ENCODE measurements at regions not wholly inside any gene's neighbourhood (a gene's known extent, or its start where the extent isn't known, plus 50 kb on each side); places are given as distances from the start of the nearest gene placed in this dataset.
"Not testable (repeated sequence)": the region's sequence is repeated elsewhere in the genome, so short reads cannot be mapped to it uniquely, and the experiment has no call there.

GRCh38 chr4:45215976-45216542 is 489.7 kb upstream of the GNPDA2 start:
- intact Hi-C loops (cut with DNase I) = no loop called here
- H3K36me3 ChIP-seq = no peaks in the 10 kb centered on the region
- no peak for DNase-seq

GRCh38 chr4:45208476-45208875 is 482.1 kb upstream of the GNPDA2 start:
- DNase-seq; ATAC-seq; H3K27me3 ChIP-seq; H3K4me3 ChIP-seq; H3K27ac ChIP-seq; H3K9me3 ChIP-seq; H3K36me3 ChIP-seq; H3K4me1 ChIP-seq; intact Hi-C loops (cut with DNase I): not testable (repeated sequence)

More at GRCh38 chr4:45215976-45216542, 489.7 kb upstream of the GNPDA2 start:
- Histone ChIP-seq H3K9me3 (no peaks in the 10 kb centered on the region), H3K4me3 (no peak overlapping the region), H3K4me1 (no peaks in the 10 kb centered on the region), H3K27ac (no peak overlapping the region), H3K27me3 (no peaks in the 10 kb centered on the region)
- no peak for ATAC-seq
- no peak for TF ChIP-seq CTCF (IDR thresholded peaks at IDR 0.05)

GRCh38 chr4:45207864-45208331 is 481.5 kb upstream of the GNPDA2 start:
- DNase-seq; H3K4me3 ChIP-seq; H3K27ac ChIP-seq; intact Hi-C loops (cut with DNase I); H3K27me3 ChIP-seq; H3K4me1 ChIP-seq; ATAC-seq; H3K9me3 ChIP-seq; H3K36me3 ChIP-seq: not testable (repeated sequence)

- peak; percentile 50 for DNase-seq
- H3K4me1 ChIP-seq; H3K36me3 ChIP-seq; ATAC-seq; intact Hi-C loops (cut with DNase I); H3K27me3 ChIP-seq; H3K9me3 ChIP-seq; H3K27ac ChIP-seq; H3K4me3 ChIP-seq: not testable (repeated sequence)
These were observed 481.0 kb upstream of the GNPDA2 start for GRCh38 chr4:45207241-45207863.

- Histone ChIP-seq H3K4me3 (no peak overlapping the region), H3K36me3 (no peaks in the 10 kb centered on the region), H3K27ac (no peak overlapping the region), H3K27me3 (no peaks in the 10 kb centered on the region), H3K4me1 (no peaks in the 10 kb centered on the region), H3K9me3 (no peaks in the 10 kb centered on the region)
- intact Hi-C loops (cut with DNase I) = no loop called here
- no peak for ATAC-seq
- no peak for DNase-seq
- TF ChIP-seq CTCF (IDR thresholded peaks at IDR 0.05) = no peak
These were observed 473.4 kb upstream of the GNPDA2 start for GRCh38 chr4:45199736-45200135.

- Histone ChIP-seq H3K27me3 (no peaks in the 10 kb centered on the region), H3K9me3 (no peaks in the 10 kb centered on the region), H3K27ac (no peak overlapping the region), H3K36me3 (no peaks in the 10 kb centered on the region), H3K4me3 (no peak overlapping the region), H3K4me1 (no peaks in the 10 kb centered on the region)
- ATAC-seq = no peak
- intact Hi-C loops (cut with DNase I) = no loop called here
- DNase-seq = no peak
- TF ChIP-seq CTCF (IDR thresholded peaks at IDR 0.05) = no peak
These were observed 462.1 kb upstream of the GNPDA2 start for GRCh38 chr4:45188501-45188900.

GRCh38 chr4:45186249-45186648 is 459.9 kb upstream of the GNPDA2 start:
- no peak for DNase-seq
- Histone ChIP-seq H3K27ac (no peak overlapping the region), H3K4me1 (no peaks in the 10 kb centered on the region), H3K4me3 (no peak overlapping the region), H3K27me3 (no peaks in the 10 kb centered on the region), H3K36me3 (no peaks in the 10 kb centered on the region), H3K9me3 (no peaks in the 10 kb centered on the region)
- intact Hi-C loops (cut with DNase I) = no loop called here
- ATAC-seq = no peak
- TF ChIP-seq CTCF (IDR thresholded peaks at IDR 0.05) = no peak

All from upper lobe of right lung (tissue), 1 donor.